Activated CD8-positive, alpha-beta T cell treated with anti-CD3 and anti-CD28 coated beads for 36 hours (primary cell): ENCODE measurements at regions not wholly inside any gene's neighbourhood (a gene's known extent, or its start where the extent isn't known, plus 50 kb on each side); places are given as distances from the start of the nearest gene placed in this dataset.

Experiments used
- ATAC-seq: fragments of 200-7000 bp; cut with Tn5 transposase; one replicate; pipeline ENCODE4 v1.10.0; 2021; ENCODE audit warnings: mild to moderate bottlenecking, moderate library complexity
- CTCF ChIA-PET: fragments of 350-600 bp; sonication (Branson Sonifier 250); formaldehyde crosslinking; loops from one replicate; lab custom pipeline; 2021; ENCODE audit warnings: antibody characterized with exemption; lab: Charles Lee
- POLR2A ChIA-PET: fragments of 350-600 bp; sonication (Branson Sonifier 250); formaldehyde crosslinking; loops from one replicate; lab custom pipeline; 2021; ENCODE audit warnings: antibody characterized with exemption; lab: Charles Lee
- DNase-seq: peaks from one replicate; pipeline ENCODE4 v3.0.0-alpha.2; 2020
- H3K27ac Mint-ChIP-seq: one replicate; pipeline ENCODE4 v1.8.0; 2021; ENCODE audit warnings: mild to moderate bottlenecking, mixed read lengths
- H3K27me3 Mint-ChIP-seq: one replicate; pipeline ENCODE4 v1.8.0; 2021; ENCODE audit warnings: mixed read lengths
- H3K36me3 Mint-ChIP-seq: one replicate; pipeline ENCODE4 v1.8.0; 2021; ENCODE audit warnings: low read depth, mixed read lengths
- H3K4me1 Mint-ChIP-seq: one replicate; pipeline ENCODE4 v1.8.0; 2021; ENCODE audit warnings: low read depth, mixed read lengths
- H3K4me3 Mint-ChIP-seq: one replicate; pipeline ENCODE4 v1.8.0; 2021; ENCODE audit warnings: mild to moderate bottlenecking, moderate library complexity, mixed read lengths
- H3K9me3 Mint-ChIP-seq: one replicate; pipeline ENCODE4 v1.8.0; 2021; ENCODE audit warnings: mixed read lengths
- CTCF ChIP-seq: fragments of 200-600 bp; IDR thresholded peaks from one replicate; pipeline ENCODE4 v1.8.0; 2022; ENCODE audit warnings: antibody characterized with exemption, mild to moderate bottlenecking
- intact Hi-C: fragments of 100-400 bp; cut with micrococcal nuclease; formaldehyde crosslinking; loops from one replicate; pipeline ENCODE4 v1.10.0; 2022

- Mint-ChIP-seq H3K9me3 (no peaks in the 10 kb centered on the region), H3K27ac (no peak overlapping the region), H3K4me1 (peaks cover 22% of the 10 kb centered on the region), H3K27me3 (no peaks in the 10 kb centered on the region), H3K4me3 (no peak overlapping the region), H3K36me3 (peaks cover 2% of the 10 kb centered on the region)
- TF ChIP-seq CTCF, result no peak
- POLR2A ChIA-PET, result interaction anchor here (0.5 kb wide), 1 partner anchor 68 kb away, joined by 3 read pairs; no protein-coding TSS in a partner anchor
- intact Hi-C loops, result no loop called here
- DNase-seq (no peak), ATAC-seq (no peak)
- CTCF ChIA-PET, result interaction anchor here (1.5 kb wide), 1 partner anchor 10 kb away, joined by 3 read pairs; no protein-coding TSS in a partner anchor
Observed at GRCh38 chr3:124615896-124616543, 114.2 kb upstream of the UMPS start.

- no peak for ATAC-seq
- no peak for TF ChIP-seq CTCF
- ChIA-PET CTCF (interaction anchor here (1.3 to 1.5 kb wide), 2 partner anchors 11 to 71 kb away, joined by 3 read pairs; no protein-coding TSS in a partner anchor), POLR2A (no interaction called here)
- H3K27me3 Mint-ChIP-seq, result no peaks in the 10 kb centered on the region
- H3K27ac Mint-ChIP-seq, result no peak overlapping the region
- intact Hi-C loops, result no loop called here
- DNase-seq, result no peak
- H3K9me3 Mint-ChIP-seq, result no peaks in the 10 kb centered on the region
- peaks cover 28% of the 10 kb centered on the region for H3K4me1 Mint-ChIP-seq
- H3K4me3 Mint-ChIP-seq, result no peak overlapping the region
- H3K36me3 Mint-ChIP-seq, result peaks cover 2% of the 10 kb centered on the region
Observed at GRCh38 chr3:124617177-124617576, 113.1 kb upstream of the UMPS start.

GRCh38 chr3:124619887-124620599, 110.2 kb upstream of the UMPS start:
- ChIA-PET CTCF (interaction anchor here (0.9 to 1.5 kb wide), 4 partner anchors 9 to 69 kb away, joined by 3 to 9 read pairs (median 4); no protein-coding TSS in a partner anchor), POLR2A (no interaction called here)
- ATAC-seq (peak; percentile 74), DNase-seq (peak; percentile 9)
- H3K27ac Mint-ChIP-seq, result peak overlapping the region; percentile 47
- H3K4me3 Mint-ChIP-seq, result no peak overlapping the region
- H3K4me1 Mint-ChIP-seq, result peaks cover 36% of the 10 kb centered on the region
- H3K9me3 Mint-ChIP-seq, result no peaks in the 10 kb centered on the region
- H3K36me3 Mint-ChIP-seq, result peaks cover 2% of the 10 kb centered on the region
- TF ChIP-seq CTCF, result no peak
- intact Hi-C loops, result loop anchor here (2.0 kb wide), 1 partner anchor 71 kb away; no protein-coding TSS in a partner anchor
- H3K27me3 Mint-ChIP-seq, result peaks cover under 1% of the 10 kb centered on the region

GRCh38 chr3:124620600-124621063, 109.6 kb upstream of the UMPS start:
- POLR2A ChIA-PET, result no interaction called here
- peaks cover 2% of the 10 kb centered on the region for H3K36me3 Mint-ChIP-seq
- TF ChIP-seq CTCF, result no peak
- H3K27ac Mint-ChIP-seq, result peak overlapping the region; percentile 77
- peaks cover 35% of the 10 kb centered on the region for H3K4me1 Mint-ChIP-seq
- H3K27me3 Mint-ChIP-seq, result peaks cover 4% of the 10 kb centered on the region
- intact Hi-C loops, result loop anchor here (2.0 kb wide), 1 partner anchor 70 kb away; no protein-coding TSS in a partner anchor
- peak; percentile 92 for ATAC-seq
- peak; percentile 56 for DNase-seq
- H3K9me3 Mint-ChIP-seq, result no peaks in the 10 kb centered on the region
- H3K4me3 Mint-ChIP-seq, result peak overlapping the region; percentile 44
- CTCF ChIA-PET, result interaction anchor here (0.9 to 1.5 kb wide), 4 partner anchors 9 to 68 kb away, joined by 3 to 9 read pairs (median 4); no protein-coding TSS in a partner anchor
